H9 (cell line): ENCODE measurements at regions not wholly inside any gene's neighbourhood (a gene's known extent, or its start where the extent isn't known, plus 50 kb on each side); places are given as distances from the start of the nearest gene placed in this dataset.

Experiments used
- DNase-seq: peaks from one replicate; pipeline ENCODE4 v3.0.0-alpha.2; 2017
- H2AFZ ChIP-seq: one replicate; pipeline ENCODE4 v1.6.1; 2013; ENCODE audit warnings: mild to moderate bottlenecking, low read length, control low read depth, moderate library complexity
- H2AK5ac ChIP-seq: 2 replicates; pipeline ENCODE4 v1.6.1; 2013; ENCODE audit warnings: low read length, control low read depth, mixed read lengths; ENCODE audit not compliant: insufficient read length
- H2BK120ac ChIP-seq: one replicate; pipeline ENCODE4 v1.6.1; 2013; ENCODE audit warnings: low read depth, mild to moderate bottlenecking, low read length, control low read depth, inconsistent platforms; ENCODE audit not compliant: poor library complexity, severe bottlenecking
- H2BK12ac ChIP-seq: 2 replicates; pipeline ENCODE4 v1.6.1; 2013; ENCODE audit warnings: low read length, control low read depth, mixed read lengths, low read depth; ENCODE audit not compliant: insufficient read length
- H2BK15ac ChIP-seq: 2 replicates; pipeline ENCODE4 v1.6.1; 2013; ENCODE audit warnings: low read depth, low read length, control low read depth
- H2BK20ac ChIP-seq: one replicate; pipeline ENCODE4 v1.6.1; 2013; ENCODE audit warnings: low read depth, mild to moderate bottlenecking, low read length, control low read depth, inconsistent platforms; ENCODE audit not compliant: poor library complexity, severe bottlenecking
- H2BK5ac ChIP-seq: 2 replicates; pipeline ENCODE4 v1.6.1; 2013; ENCODE audit warnings: low read length, control low read depth, mixed read lengths; ENCODE audit not compliant: insufficient read length
- H3K14ac ChIP-seq: 2 replicates; pipeline ENCODE4 v1.6.1; 2013; ENCODE audit warnings: low read length, control low read depth; ENCODE audit not compliant: insufficient read depth
- H3K18ac ChIP-seq: 2 replicates; pipeline ENCODE4 v1.6.1; 2013; ENCODE audit warnings: low read depth, mild to moderate bottlenecking, mixed read lengths, low read length, control low read depth; ENCODE audit not compliant: insufficient read length
- H3K23ac ChIP-seq: 2 replicates; pipeline ENCODE4 v1.6.1; 2013; ENCODE audit warnings: low read length, control low read depth, mixed read lengths, low read depth; ENCODE audit not compliant: insufficient read length
- H3K23me2 ChIP-seq: 2 replicates; pipeline ENCODE4 v1.6.1; 2013; ENCODE audit warnings: low read depth, mild to moderate bottlenecking, mixed read lengths, low read length, control low read depth; ENCODE audit not compliant: insufficient read length, poor library complexity, severe bottlenecking
- H3K27ac ChIP-seq: 2 replicates; pipeline ENCODE4 v1.5.1; 2013; ENCODE audit warnings: low read length, control low read depth, mixed read lengths, low read depth; ENCODE audit not compliant: insufficient read length
- H3K27me3 ChIP-seq: 2 replicates; pipeline ENCODE4 v1.6.1; 2013; ENCODE audit warnings: low read length, control low read depth, inconsistent platforms; ENCODE audit not compliant: insufficient read depth
- H3K4ac ChIP-seq: 2 replicates; pipeline ENCODE4 v1.6.1; 2013; ENCODE audit warnings: low read depth, mild to moderate bottlenecking, control low read depth, inconsistent platforms, low read length, moderate library complexity
- H3K4me1 ChIP-seq: 2 replicates; pipeline ENCODE4 v1.6.1; 2013; ENCODE audit warnings: low read length, control low read depth, inconsistent platforms; ENCODE audit not compliant: insufficient read depth
- H3K4me2 ChIP-seq: 2 replicates; pipeline ENCODE4 v1.6.1; 2013; ENCODE audit warnings: low read length, control low read depth, mixed read lengths; ENCODE audit not compliant: insufficient read length, insufficient read depth
- H3K56ac ChIP-seq: 2 replicates; pipeline ENCODE4 v1.6.1; 2013; ENCODE audit warnings: low read depth, mild to moderate bottlenecking, mixed read lengths, low read length, control low read depth; ENCODE audit not compliant: insufficient read length
- H3K79me1 ChIP-seq: 2 replicates; pipeline ENCODE4 v1.6.1; 2013; ENCODE audit warnings: low read depth, mild to moderate bottlenecking, moderate library complexity, low read length, control low read depth, inconsistent platforms; ENCODE audit not compliant: insufficient read depth, poor library complexity, severe bottlenecking
- H3K79me2 ChIP-seq: 2 replicates; pipeline ENCODE4 v1.6.1; 2013; ENCODE audit warnings: low read length, control low read depth, inconsistent platforms; ENCODE audit not compliant: insufficient read depth
- H3K9ac ChIP-seq: 2 replicates; pipeline ENCODE4 v1.6.1; 2013; ENCODE audit warnings: low read length, control low read depth, mixed read lengths; ENCODE audit not compliant: insufficient read length; ENCODE audit errors: extremely low read depth
- H3K9me3 ChIP-seq: one replicate; pipeline ENCODE4 v1.6.1; 2013; ENCODE audit warnings: low read depth, low read length, inconsistent platforms; ENCODE audit not compliant: control insufficient read depth
- H3T11ph ChIP-seq: one replicate; pipeline ENCODE4 v1.6.1; 2013; ENCODE audit warnings: mild to moderate bottlenecking, low read length, control low read depth, inconsistent platforms
- H4K20me1 ChIP-seq: one replicate; pipeline ENCODE4 v1.6.1; 2013; ENCODE audit not compliant: control insufficient read depth, insufficient read length, insufficient read depth
- H4K5ac ChIP-seq: 2 replicates; pipeline ENCODE4 v1.6.1; 2013; ENCODE audit warnings: low read depth, mild to moderate bottlenecking, mixed read lengths, low read length, control low read depth; ENCODE audit not compliant: insufficient read length
- H4K8ac ChIP-seq: replicated peaks from 2 replicates; pipeline ENCODE4 v1.6.1; 2013; ENCODE audit warnings: low read length, control low read depth, mixed read lengths, low read depth; ENCODE audit not compliant: insufficient read length
- H4K91ac ChIP-seq: 2 replicates; pipeline ENCODE4 v1.6.1; 2013; ENCODE audit warnings: low read depth, mild to moderate bottlenecking, moderate library complexity, mixed read lengths, low read length, control low read depth; ENCODE audit not compliant: insufficient read length
- H3K27ac Mint-ChIP-seq, 3 experiments: 2 replicates in 2 of 3; 3 replicates in 1 of 3; pipeline ENCODE4 v1.8.0; 2020 to 2021; ENCODE audit warnings: mixed read lengths in 3 of 3, mild to moderate bottlenecking in 1 of 3, moderate library complexity in 1 of 3
- H3K27me3 Mint-ChIP-seq: 2 replicates; pipeline ENCODE4 v1.8.0; 2021; ENCODE audit warnings: low read depth, mild to moderate bottlenecking, moderate library complexity, mixed read lengths
- H3K36me3 Mint-ChIP-seq, 3 experiments: 2 replicates in 2 of 3; 3 replicates in 1 of 3; pipeline ENCODE4 v1.8.0; 2020 to 2021; ENCODE audit warnings: low read depth in 3 of 3, mixed read lengths in 3 of 3; ENCODE audit not compliant: insufficient read depth in 1 of 3
- H3K4me1 Mint-ChIP-seq, 2 experiments: 2 replicates each; pipeline ENCODE4 v1.8.0; 2020; ENCODE audit warnings: mixed read lengths in 2 of 2
- H3K4me3 Mint-ChIP-seq, 2 experiments: 2 replicates in 1 of 2; 3 replicates in 1 of 2; pipeline ENCODE4 v1.8.0; 2020 to 2021; ENCODE audit warnings: mild to moderate bottlenecking in 2 of 2, mixed read lengths in 2 of 2, moderate library complexity in 1 of 2
- H3K9me3 Mint-ChIP-seq, 2 experiments: 2 replicates in 1 of 2; 3 replicates in 1 of 2; pipeline ENCODE4 v1.8.0; 2020; ENCODE audit warnings: mild to moderate bottlenecking in 2 of 2, mixed read lengths in 2 of 2, moderate library complexity in 1 of 2
- CTCF ChIP-seq: fragments of 200-600 bp; sonication (generic); conservative IDR thresholded peaks from 3 replicates; pipeline ENCODE4 v1.8.0; 2021; ENCODE audit warnings: antibody characterized with exemption, mild to moderate bottlenecking
- WGBS: extraction: QIAGEN DNeasy Blood & Tissue Kit; methylation state at CpG from one replicate; pipeline ENCODE4 v1.1.7; 2013; ENCODE audit warnings: missing lambda C conversion rate, low lambda C conversion rate, mixed read lengths; ENCODE audit not compliant: insufficient read length; ENCODE audit errors: extremely low coverage; 5-methylcytosine and 5-hydroxymethylcytosine counted together

DNA sequence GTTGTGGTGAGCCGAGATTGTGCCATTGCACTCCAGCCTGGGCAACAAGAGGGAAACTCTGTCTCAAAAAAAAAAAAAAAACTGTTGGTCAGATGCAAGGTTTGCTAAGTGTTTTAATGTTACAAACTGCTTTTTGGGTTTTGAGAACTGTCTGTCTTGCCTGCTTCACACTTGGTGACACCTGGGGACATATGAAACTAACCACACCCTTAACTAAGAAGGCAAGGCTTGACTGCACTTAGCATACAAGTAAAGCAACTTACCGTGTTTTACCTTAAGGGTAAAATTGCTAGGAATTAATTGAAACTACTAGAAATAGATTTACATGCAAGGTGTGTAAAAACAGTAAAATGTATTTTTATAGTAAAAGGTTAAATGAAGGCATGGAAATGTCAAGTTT lies 180.4 kb downstream of the OR13H1 start:
- H3K23ac ChIP-seq = no peak overlapping the region
- H3K27ac ChIP-seq = no peak overlapping the region
- Mint-ChIP-seq H3K9me3 (peaks cover 21 to 28% of the 10 kb centered on the region in 2 experiments; a peak in 4 of 5 replicates), H3K36me3 (peaks cover 73 to 81% (median 73%) of the 10 kb centered on the region in 3 experiments), H3K27ac (no peak overlapping the region), H3K4me1 (peaks cover 19% of the 10 kb centered on the region in 2 experiments), H3K27me3 (no peaks in the 10 kb centered on the region), H3K4me3 (no peak overlapping the region)
- no peak overlapping the region for H2BK120ac ChIP-seq
- no peak overlapping the region for H4K91ac ChIP-seq
- DNase-seq = no peak
- no peak overlapping the region for H2BK12ac ChIP-seq
- H3K9me3 ChIP-seq = no peaks in the 10 kb centered on the region
- no peak overlapping the region for H2BK15ac ChIP-seq
- H4K5ac ChIP-seq = no peak overlapping the region
- H2AFZ ChIP-seq = no peak overlapping the region
- H3K79me1 ChIP-seq = no peaks in the 10 kb centered on the region
- H4K8ac ChIP-seq = no peak overlapping the region
- no peak overlapping the region for H3K14ac ChIP-seq
- H3K27me3 ChIP-seq = no peaks in the 10 kb centered on the region
- H3K4ac ChIP-seq = no peak overlapping the region
- no peak overlapping the region for H3T11ph ChIP-seq
- no peak overlapping the region for H3K9ac ChIP-seq
- H3K56ac ChIP-seq = no peak overlapping the region
- no peak overlapping the region for H3K4me2 ChIP-seq
- H3K23me2 ChIP-seq = no peaks in the 10 kb centered on the region
- no CpG with 5 or more reads among the region's 2 CpGs for WGBS
- no peak overlapping the region for H2BK5ac ChIP-seq
- H3K4me1 ChIP-seq = no peaks in the 10 kb centered on the region; the same call in 1 of the 2 replicates
- no peak overlapping the region for H2BK20ac ChIP-seq
- no peak overlapping the region for H2AK5ac ChIP-seq
- H4K20me1 ChIP-seq = no peaks in the 10 kb centered on the region
- H3K18ac ChIP-seq = no peak overlapping the region
- no peak for TF ChIP-seq CTCF
- H3K79me2 ChIP-seq = no peaks in the 10 kb centered on the region
